ENCODE measurements at regions not wholly inside any gene's neighbourhood (a gene's known extent, or its start where the extent isn't known, plus 50 kb on each side); places are given as distances from the start of the nearest gene placed in this dataset.

DNA sequence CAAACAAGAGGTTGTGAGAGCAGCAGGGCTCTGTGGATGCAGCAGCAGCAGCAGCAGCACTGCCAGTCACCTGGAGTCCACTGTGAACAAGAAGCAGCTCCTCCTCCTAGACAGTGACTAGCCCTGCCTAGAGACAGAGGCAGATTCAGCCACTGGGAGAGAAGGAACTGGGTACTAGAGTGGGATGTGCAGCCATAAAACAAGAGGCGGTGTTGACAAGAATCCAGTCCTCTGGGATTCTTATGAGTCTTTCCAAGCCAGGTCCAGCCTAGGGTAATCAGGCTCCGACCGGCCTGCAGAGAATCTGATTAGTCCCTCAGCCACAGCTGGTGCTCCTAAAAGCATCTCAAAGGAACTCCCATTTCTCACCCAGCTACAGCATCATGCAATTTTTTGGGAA is 83.9 kb upstream of the USP47 start:
- TF ChIP-seq ZFX (IDR thresholded peaks at IDR 0.05): no peak
- TF ChIP-seq, protein P1, sequence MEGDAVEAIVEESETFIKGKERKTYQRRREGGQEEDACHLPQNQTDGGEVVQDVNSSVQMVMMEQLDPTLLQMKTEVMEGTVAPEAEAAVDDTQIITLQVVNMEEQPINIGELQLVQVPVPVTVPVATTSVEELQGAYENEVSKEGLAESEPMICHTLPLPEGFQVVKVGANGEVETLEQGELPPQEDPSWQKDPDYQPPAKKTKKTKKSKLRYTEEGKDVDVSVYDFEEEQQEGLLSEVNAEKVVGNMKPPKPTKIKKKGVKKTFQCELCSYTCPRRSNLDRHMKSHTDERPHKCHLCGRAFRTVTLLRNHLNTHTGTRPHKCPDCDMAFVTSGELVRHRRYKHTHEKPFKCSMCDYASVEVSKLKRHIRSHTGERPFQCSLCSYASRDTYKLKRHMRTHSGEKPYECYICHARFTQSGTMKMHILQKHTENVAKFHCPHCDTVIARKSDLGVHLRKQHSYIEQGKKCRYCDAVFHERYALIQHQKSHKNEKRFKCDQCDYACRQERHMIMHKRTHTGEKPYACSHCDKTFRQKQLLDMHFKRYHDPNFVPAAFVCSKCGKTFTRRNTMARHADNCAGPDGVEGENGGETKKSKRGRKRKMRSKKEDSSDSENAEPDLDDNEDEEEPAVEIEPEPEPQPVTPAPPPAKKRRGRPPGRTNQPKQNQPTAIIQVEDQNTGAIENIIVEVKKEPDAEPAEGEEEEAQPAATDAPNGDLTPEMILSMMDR (conservative IDR thresholded peaks at IDR 0.05): no peak
- no peak overlapping the region for H3K27ac ChIP-seq

DNA sequence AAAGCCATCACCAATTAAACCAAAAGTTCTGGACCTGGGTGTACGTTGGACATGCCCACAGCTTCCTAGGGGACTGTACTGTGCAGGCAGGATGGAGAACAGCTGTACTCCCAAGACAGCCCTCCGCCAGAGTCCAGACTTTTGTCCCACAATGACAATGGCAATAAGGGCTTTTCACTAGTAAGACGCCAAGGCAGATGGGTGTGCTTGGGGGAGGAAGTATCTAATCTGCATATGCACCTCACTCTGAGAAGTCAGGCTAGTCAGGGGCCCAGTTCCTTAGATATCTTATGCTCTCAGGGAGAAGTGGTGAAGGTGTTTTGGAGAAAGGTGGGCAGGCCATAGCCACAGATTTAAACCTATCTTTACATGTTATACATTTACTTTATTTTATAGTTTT is 85.1 kb upstream of the USP47 start:
- H3K27ac ChIP-seq: no peak overlapping the region
- TF ChIP-seq ZFX (IDR thresholded peaks at IDR 0.05): no peak
- TF ChIP-seq, protein P1 (conservative IDR thresholded peaks at IDR 0.05): no peak

DNA sequence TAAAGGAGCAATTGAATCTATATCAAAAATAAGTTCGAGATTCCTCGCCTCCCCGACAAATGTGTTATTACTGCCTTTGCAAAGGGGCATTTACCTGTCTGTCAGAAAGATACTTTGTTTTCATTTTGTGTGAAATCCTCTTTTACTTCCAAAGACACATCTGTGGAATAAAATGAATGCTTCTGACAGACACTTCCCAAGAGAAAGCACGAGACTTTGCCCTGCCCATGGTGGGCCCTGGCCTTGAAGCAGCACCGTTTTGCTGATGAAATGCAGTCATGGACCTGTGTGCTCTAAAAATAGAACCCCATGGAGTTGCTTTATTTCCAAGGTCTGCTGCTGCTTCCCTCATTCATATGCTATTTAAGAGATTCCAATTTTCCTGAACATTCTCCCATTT is 85.9 kb upstream of the USP47 start:
- H3K27ac ChIP-seq: no peak overlapping the region
- TF ChIP-seq, protein P1 (conservative IDR thresholded peaks at IDR 0.05): no peak
- no peak for TF ChIP-seq ZFX (IDR thresholded peaks at IDR 0.05)

DNA sequence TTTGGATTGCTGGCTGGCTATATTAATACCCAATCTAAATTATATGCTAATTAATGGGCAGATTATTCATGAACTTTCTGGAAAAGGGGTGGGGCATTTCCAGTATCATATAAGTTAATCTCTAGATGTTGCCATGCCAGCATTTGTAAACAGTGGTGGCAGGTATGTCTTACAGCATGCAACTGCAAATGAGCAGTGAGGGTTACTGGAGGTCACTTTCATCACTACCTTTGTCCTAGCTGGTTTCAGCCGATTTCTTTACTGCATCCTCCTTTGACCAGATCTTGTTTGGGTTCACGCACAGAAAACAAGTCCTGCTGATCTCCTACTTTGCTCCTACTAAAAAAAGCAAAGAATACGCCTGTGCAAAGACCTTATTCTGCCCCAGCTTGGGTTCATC is 89.1 kb upstream of the USP47 start:
- H3K27ac ChIP-seq: no peak overlapping the region
- TF ChIP-seq ZFX (IDR thresholded peaks at IDR 0.05): no peak
- TF ChIP-seq, protein P1 (conservative IDR thresholded peaks at IDR 0.05): no peak

DNA sequence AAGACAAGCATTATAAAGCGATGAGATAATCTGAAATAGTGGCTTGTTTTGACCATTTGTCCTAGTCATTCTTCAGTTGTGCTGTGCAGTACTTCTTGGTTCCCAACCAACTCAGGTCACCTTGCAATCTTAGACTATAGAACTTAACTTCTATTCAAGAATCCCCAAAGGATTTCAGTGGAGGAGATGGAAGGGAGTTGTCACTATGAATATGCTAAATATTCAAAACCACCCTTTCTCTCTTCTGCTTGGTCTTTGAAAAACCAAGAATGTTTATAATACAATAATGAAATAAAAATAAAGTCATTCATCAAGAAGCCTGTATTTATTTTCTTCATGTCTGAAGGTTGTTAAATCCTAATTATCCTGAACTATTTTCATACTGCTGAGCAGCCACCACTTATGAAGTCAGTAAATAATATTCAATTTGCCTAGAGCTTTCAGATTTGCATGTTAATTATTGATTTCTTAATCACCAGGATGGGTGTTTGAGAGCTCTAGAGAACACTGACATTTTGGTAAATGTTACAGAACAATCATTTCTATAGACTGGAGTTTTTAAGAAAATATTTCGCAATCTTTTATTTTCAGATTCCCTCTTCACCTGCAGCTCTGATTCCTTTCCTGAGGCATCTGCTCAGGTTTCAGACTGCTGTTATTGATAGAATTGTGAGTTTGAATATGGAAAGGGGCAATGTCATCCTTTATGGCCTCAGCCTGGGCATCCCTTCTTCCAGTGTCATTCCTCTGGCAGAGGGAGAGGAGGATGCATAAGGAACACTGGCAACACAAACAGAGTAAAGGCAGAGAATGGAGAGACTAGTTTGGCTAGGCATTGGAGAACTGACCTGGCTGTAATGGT is 91.5 kb upstream of the USP47 start:
- TF ChIP-seq, protein P1 (conservative IDR thresholded peaks at IDR 0.05): no peak
- no peak for TF ChIP-seq ZFX (IDR thresholded peaks at IDR 0.05)
- no peak overlapping the region for H3K27ac ChIP-seq

DNA sequence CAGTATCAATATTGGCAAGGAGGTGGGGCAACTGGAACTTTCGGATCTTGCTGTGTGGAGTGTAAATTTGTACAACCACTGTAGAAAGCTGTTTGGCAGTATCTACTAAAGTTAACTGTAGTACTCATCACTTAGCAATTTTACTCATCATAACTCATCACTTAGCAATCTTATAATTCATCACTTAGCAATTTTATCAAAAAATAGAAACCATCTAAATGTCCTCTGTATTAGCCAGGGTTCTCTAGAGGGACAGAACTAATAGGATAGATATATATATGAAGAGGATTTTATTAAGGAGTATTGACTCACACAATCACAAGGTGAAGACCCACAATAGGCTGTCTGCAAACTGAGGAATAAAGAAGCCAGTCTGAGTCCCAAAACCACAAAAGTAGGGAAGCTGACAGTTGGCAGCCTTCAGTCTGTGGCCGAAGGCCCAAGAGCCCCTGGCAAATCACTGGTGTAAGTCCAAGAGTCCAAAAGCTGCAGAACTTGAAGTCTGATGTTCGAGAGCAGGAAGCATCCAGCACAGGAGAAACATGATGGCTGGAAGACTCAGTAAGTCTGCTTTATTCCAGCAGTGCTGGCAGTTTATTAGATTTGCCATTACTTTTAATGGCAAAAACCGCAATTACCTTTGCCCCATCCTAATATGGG is 92.9 kb upstream of the USP47 start:
- no peak for TF ChIP-seq ZFX (IDR thresholded peaks at IDR 0.05)
- TF ChIP-seq, protein P1 (conservative IDR thresholded peaks at IDR 0.05): no peak
- H3K27ac ChIP-seq: no peak overlapping the region

DNA sequence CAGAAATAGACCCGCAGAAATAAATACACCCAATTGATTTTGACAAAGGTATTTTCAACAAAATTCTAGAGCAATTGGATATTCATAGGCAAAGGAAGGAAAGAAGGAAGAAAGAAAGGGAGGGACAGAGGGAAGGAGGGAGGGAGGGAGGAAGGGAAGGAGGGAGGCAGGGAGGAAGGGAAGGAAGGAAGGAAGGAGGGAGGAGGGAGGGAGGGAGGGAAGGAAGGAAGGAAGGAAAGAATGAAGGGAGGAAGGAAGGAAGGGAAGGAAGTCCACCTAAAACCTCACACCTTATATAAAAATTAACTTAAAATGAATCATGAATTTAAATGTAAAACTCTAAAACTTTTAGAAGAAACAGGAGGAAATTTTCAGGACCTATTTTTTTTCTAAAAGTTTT is 94.2 kb upstream of the USP47 start:
- TF ChIP-seq ZFX (IDR thresholded peaks at IDR 0.05): no peak
- TF ChIP-seq, protein P1 (conservative IDR thresholded peaks at IDR 0.05): no peak
- no peak overlapping the region for H3K27ac ChIP-seq

Measured in C4-2B (cell line).